ENCODE measurements at regions not wholly inside any gene's neighbourhood (a gene's known extent, or its start where the extent isn't known, plus 50 kb on each side); places are given as distances from the start of the nearest gene placed in this dataset.

DNA sequence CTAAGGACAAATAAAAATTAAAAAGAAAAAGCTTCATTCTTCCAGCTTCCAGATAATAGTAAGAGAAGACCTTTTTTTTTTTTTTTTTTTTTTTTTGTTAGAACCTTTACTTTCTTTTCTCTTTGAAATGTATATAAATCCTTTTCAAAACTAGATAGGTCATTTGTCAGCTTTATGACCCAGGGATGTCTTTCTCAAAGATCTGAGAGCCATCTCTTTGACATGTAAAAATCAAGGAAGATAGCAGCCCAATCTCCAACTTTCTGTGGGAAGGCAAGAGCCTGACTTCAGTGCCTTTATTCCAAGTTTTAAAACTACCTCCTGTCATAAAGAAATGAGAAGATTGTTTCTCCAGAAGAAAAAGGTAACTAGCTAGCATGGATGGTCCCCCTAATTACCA is 203.3 kb upstream of the LRFN5 start:
- DNase-seq, result no peak

DNA sequence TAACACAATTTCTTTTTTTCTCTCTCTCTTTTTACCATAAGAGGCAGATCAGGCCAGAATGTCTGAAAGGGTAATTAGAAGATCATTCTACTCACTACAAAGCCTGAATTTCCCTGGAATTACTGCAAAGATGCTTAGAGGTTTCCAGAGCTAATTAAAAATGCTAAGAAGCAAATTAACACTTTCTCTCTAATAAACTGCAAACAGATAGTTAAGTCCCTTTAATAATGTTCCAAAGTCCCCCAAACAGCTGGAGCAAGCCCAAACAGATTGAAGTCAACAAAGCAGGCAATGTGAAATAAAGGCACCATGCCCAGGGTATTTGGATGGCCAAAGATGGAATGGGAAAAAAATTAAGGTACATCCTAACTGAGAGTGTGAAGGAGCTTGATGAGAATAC is 208.8 kb upstream of the LRFN5 start:
- no peak for DNase-seq

GRCh38 chr14:41393512-41393911 is 213.2 kb upstream of the LRFN5 start:
- no peak for DNase-seq

GRCh38 chr14:41392226-41392625 is 214.4 kb upstream of the LRFN5 start:
- DNase-seq, result no peak

GRCh38 chr14:41389355-41389754 is 217.3 kb upstream of the LRFN5 start:
- no peak for DNase-seq

DNA sequence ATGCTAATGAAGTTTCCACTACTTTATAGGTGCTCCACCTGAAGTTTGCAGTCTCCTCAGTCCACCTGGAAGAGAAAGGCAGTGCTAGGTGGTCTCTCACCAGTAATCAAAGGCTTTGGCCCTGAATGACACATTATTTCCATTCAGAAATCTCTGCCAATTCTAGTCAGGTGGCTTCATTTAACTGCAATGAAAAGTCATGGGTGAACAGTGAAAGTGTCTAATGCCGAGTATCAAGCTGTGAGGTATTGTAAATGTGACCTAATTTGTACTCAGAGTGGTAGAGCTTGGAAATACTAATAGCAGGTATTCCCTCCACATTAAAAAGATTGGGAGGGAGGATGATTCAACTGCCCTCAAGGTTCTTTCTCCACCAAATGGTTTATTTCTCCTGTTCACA is 220.9 kb upstream of the LRFN5 start:
- no peak for DNase-seq

GRCh38 chr14:41380017-41380416 is 226.7 kb upstream of the LRFN5 start:
- DNase-seq, result no peak

- DNase-seq, result no peak
Measured at GRCh38 chr14:41378526-41378925, 228.2 kb upstream of the LRFN5 start.

DNA sequence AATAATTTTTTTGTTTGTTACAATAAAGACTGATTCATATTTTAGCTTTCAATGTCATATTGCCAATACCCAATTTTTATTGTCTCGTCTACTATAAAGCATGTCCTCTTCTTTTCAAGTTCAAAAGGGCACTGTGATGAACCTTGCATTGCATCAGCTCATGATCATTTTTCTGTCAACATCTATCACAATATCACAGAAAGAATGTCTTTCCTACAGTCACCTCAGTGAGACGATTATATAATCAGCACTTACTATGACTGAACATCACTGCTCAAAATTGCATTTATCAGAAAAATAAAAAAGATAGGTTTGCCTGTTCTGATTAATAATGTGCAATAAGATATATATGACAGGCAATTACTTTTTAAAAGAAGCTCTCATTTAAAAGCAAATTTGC is 228.7 kb upstream of the LRFN5 start:
- no peak for DNase-seq

- DNase-seq, result no peak
Measured at GRCh38 chr14:41374092-41374491, 232.6 kb upstream of the LRFN5 start.

- DNase-seq, result no peak
Measured at GRCh38 chr14:41362139-41362538, 244.5 kb upstream of the LRFN5 start.

DNA sequence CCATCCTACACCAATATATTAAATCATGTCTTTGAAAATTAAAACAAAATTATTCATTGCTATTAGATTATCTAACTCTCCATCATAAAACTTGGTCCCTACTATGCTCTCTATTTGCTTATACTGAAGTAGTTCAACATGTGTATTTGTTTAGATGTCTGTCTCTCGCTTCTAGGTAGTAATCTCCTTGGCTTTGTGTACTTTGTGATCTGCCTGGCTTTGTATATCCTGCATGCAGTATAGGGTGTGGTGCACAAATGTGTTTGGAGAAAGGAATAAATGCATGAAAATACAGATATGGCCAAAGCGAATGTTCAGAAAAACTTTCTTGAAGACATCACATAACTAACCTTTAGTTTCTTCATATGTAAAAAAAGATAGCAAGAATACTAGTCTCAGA is 246.6 kb upstream of the LRFN5 start:
- no peak for DNase-seq

GRCh38 chr14:41355866-41356265 is 250.8 kb upstream of the LRFN5 start:
- DNase-seq, result no peak

DNA sequence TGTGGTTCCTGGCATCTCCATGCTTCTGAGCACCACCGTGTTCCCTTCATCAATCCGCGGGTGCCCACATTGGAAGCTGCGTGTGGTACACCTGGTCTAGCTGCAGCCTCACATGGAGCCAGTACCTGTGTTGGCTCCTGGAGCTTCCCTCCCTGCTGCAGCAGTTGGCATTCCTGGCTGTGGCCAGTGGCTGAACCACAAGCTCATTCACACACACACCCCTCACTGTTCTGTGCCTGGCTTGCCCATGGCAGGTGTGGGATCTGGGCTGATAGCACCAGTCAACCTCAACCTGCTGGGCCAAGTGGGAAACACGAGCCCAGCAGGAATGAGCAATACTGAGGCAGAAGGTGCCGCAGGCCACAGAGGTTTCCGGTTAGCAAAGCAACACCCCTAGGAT is 256.2 kb upstream of the LRFN5 start:
- DNase-seq, result no peak

GRCh38 chr14:41349289-41349910 is 257.3 kb upstream of the LRFN5 start:
- DNase-seq, result no peak

DNA sequence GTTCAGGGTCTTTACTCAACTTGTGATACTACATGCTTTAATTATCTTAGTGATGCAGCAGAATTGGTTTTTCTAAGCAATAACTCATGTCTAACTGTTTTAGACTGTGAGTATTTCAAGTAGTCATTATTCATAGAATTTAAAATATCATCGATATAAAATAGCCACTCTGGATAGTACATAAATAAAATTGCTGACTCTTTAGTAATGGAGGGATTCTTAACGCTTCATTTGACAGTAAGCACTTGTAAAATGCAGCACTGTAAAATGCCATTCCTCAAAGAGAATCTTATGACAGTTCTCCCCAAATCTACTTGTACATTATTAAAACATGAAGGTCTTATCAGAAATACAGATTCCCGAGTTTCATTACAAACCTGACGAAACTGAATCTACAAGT is 262.8 kb upstream of the LRFN5 start:
- DNase-seq, result no peak

GRCh38 chr14:41313196-41313595 is 293.5 kb upstream of the LRFN5 start:
- no peak for DNase-seq

GRCh38 chr14:41303506-41303905 is 303.2 kb upstream of the LRFN5 start:
- DNase-seq, result no peak

DNA sequence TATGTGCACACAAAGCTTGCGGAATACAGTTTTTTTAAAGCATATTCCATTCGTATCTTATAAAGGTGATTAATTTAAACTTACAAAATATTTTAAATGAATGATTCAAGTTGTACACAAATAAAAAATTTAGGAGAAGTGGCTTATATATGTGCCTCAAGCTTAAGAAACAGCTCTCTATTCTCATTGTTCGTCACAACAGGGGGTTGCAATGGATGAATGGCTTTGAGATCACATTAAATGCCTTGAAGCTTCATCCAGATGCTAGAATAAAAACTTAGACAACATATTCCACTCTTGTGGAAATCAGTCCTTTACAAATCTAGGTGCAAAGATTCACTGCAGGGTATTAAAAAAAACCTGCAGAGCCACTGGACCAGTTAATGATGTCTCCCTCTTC is 303.9 kb upstream of the LRFN5 start:
- DNase-seq, result no peak

GRCh38 chr14:41299924-41300323 is 306.8 kb upstream of the LRFN5 start:
- DNase-seq, result no peak

GRCh38 chr14:41298328-41298690 is 308.4 kb upstream of the LRFN5 start:
- no peak for DNase-seq

- no peak for DNase-seq
Measured at GRCh38 chr14:41297576-41298327, 308.9 kb upstream of the LRFN5 start.

GRCh38 chr14:41295734-41296133 is 310.9 kb upstream of the LRFN5 start:
- no peak for DNase-seq

DNA sequence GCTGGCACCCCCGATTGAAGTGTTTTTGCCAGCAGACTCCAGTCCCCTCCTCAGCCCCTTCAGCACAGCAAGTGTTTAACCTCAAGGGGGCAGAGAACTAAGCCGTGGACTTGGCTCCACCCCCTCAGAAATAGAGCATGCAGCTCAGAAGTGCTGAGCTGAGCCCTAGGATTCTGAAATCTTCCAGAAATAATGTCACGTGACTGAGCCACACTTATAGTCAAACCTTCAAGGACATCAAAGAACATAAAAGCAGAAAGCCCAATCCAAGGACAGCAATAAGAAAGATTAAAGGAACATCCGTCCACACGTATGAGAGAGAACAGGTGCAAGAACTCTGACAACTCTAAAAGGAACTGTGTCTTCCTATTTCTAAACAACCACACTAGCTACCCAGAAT is 317.7 kb upstream of the LRFN5 start:
- DNase-seq, result no peak

GRCh38 chr14:41285186-41285748 is 321.4 kb upstream of the LRFN5 start:
- DNase-seq, result no peak
